HG02763 (cell line): ENCODE measurements at regions not wholly inside any gene's neighbourhood (a gene's known extent, or its start where the extent isn't known, plus 50 kb on each side); places are given as distances from the start of the nearest gene placed in this dataset.

ENCODE experiments used
- ATAC-seq: cut with Tn5 transposase; IDR thresholded peaks from one replicate; pipeline ENCODE4 v1.9.1; 2021; ENCODE audit warnings: mild to moderate bottlenecking, moderate library complexity; ENCODE audit not compliant: unreplicated experiment

- ATAC-seq, result no peak
These were observed 118.4 kb upstream of the HAAO start for GRCh38 chr2:42910645-42911405.

DNA sequence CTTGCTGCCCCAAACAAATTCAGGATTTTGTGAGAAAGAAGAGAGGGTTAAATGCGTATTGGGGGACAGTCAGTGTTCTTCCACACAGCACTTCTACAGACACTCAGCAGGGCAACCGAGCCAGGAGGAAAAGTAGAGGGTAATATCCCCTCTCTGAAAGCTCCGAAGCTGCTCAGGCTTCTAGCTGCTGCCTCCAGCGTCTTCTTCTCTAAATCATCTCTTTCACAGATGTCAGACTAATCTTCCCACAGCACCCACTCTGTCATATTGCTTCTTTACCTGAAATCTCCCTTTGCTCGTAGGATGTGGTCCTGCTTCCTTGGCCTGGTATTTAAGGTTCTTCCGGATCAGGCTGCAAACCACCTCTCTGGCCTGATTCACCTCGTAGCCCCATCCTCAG lies 117.6 kb upstream of the HAAO start:
- no peak for ATAC-seq

DNA sequence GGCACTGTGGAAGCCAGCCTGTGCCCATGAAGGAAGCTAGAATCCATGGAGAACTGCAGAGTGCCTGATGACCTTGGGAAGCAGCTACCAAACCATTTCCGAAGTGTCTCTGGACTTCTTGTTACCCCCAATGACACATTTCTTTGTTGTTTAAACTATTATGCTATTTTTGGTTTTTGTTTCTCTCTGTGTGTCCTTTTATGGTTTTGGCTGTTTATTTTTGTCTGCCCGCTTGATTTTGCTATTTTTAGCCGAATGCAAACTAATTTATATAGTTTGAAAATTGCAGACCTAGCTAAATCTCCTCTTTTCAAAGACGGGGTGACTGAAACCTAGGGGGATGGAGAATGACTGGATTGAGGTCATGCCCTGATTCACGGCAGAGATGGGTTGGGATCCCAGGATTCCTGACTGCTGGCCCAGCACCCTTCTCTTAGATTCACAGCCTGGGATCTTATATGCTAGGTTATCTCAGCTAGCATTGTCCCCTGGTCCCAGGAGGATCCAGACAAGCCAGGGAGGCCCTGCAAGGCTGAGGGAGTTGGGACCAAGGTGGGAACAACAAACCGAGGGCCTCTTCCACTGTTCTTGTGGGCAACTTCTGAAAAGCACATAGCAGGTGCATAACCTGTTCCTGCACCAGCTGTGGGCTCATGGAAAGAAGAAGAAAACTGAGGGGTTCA lies 116.3 kb upstream of the HAAO start:
- no peak for ATAC-seq

DNA sequence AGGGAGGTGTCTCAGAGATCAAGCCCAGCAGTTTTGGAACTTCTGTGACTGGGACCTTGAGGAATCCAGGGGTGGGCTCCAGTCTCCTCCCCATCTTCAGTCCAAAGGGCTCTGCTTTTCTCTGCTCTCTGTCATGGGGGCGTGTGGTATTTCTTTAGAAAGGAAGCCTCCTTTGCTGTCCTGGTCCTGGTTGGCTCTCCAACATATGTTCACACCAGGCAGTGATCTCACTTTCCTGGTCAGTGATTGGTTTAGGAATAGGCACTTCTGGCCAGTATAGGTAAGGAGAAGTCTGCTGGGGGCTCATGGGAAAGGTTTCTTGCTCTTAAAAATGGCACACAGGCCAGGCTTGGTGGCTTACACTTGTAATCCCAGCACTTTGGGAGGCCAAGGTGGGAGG lies 115.5 kb upstream of the HAAO start:
- no peak for ATAC-seq

DNA sequence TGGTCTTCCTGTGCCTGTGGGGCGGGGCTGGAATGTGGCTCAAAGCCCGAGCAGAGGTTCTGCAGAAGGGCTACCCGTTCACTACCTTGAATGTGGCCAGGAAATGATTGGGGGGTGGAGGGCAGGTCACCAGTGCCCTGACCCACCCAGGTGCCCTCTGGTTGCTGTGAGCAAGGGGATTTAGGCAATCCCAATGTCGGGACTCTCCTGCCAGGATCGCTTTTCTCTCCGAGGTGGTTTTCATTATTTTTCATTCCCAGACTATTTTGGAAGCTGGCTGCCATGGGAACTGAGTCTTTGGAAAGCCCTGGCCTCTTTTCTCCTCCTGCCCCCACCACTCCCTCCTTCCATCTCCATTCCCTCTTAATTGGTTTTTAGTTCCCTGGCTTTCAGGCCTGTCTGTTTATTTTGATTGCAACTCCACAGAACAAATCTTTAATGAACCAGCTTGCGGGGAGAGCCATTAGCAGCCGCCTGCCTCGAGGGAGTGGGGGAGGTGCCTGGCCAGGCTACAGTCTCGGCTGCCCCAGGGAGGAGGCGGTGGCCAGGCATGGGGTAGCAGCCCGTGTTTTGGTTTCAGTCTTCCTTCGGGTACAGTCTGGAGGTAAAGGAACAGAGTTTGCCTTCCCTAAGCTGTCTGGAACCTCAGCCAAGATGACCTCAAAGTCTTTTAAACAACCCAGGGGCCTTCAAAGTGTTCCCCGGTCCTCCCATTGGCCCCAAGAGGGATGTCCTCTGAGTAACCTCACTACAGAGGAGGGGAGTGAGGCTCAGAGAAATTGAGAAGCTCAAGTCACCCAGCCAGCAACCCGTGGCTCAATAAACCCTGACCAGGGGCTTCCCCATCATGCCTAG lies 114.4 kb upstream of the HAAO start:
- no peak for ATAC-seq

DNA sequence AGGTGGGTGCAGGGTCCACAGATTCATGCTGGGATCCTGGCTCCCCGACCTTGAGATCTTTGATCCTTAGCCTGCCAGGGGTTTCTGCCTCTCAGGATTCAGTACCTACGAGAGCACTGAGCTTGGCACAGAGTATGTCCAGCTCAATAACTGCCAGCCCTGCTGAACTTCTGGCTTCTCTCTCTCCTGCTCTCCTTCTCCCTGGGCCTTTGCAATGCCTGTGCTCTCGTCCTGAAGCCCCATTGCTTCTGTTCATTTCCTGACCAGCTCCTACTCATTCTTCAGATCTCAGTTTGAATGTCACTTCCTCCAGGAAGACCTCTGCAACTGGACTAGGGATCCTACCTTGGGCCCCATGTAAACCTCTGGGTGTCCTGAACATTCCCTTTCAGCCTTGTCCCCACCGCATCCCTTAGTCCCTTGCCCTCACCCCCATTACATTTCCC lies 113.8 kb upstream of the HAAO start:
- ATAC-seq, result no peak

GRCh38 chr2:42905341-42906110 lies 113.1 kb upstream of the HAAO start:
- ATAC-seq, result no peak

GRCh38 chr2:42904576-42904876 lies 112.1 kb upstream of the HAAO start:
- no peak for ATAC-seq

DNA sequence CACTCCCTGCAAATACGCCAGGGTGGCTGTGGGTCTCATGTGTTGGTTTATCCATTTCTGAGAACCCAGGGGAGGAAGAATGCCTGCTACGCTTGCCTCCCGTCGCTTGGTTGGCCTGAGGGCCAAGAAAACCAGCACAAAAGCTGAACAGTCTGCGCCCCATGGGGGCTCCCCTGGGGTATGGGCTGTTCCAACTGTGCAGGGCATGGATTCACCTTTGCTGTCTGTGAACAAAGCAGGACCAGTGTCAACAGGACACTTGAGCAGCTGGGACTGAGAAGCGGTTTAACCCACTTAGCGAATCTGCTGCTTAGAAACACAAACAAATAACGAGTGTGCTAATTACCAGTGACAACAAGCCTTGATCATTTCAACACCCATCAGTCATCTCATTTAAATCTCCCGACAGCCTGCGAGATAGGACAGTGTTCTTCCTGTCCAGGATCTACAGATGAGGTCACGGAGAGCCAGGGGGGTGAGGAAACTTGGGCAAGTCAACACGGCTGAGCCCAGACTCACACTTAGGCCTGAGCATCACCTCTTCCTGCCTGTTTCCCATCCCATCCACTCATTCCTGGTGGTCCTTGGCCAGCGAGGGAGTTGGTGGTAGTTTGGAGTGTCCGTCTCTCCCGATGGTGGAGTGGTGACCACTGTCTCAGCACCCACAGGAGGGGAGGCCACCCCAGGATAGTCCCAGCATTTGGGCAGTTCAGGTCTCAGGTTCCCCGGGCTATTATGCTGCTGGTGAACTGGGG lies 111.6 kb upstream of the HAAO start:
- ATAC-seq, result no peak

DNA sequence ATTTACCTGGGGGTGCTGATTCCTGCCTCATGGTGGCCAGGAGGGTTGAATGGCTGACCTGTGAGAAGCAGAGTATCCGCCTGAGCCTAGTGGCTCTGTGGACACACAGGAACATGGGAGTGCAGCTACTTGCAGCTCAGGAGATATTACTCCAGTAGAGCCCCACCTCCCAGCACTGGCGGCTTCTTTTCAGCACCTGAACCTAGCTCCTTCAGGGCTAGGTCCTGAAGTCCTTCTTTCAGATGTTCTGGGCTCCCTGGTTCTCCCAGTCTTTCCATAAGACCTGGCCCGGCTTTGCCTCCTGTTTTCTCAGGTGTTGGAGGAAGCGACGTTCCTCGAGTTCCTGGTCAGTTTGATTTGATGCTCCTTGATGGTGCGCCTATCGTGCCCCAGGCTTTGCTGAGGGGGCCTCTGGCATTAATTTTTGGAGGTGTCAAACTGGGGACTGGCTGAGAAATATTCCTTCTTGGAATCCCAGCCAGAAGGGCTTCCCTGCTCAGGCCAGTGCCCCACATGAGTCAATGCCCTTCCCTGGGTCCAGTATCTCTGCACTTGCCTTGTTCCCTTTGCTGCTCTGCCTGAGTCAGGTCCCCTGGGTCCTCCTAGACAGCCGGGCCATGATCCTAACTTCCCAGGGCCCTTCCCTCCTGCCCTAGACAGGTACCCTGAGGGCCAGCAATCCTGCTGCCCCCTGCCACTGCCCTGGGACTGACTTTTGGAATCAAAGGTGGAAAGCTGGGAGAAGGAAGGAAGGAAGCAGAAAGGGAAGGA lies 110.7 kb upstream of the HAAO start:
- no peak for ATAC-seq

DNA sequence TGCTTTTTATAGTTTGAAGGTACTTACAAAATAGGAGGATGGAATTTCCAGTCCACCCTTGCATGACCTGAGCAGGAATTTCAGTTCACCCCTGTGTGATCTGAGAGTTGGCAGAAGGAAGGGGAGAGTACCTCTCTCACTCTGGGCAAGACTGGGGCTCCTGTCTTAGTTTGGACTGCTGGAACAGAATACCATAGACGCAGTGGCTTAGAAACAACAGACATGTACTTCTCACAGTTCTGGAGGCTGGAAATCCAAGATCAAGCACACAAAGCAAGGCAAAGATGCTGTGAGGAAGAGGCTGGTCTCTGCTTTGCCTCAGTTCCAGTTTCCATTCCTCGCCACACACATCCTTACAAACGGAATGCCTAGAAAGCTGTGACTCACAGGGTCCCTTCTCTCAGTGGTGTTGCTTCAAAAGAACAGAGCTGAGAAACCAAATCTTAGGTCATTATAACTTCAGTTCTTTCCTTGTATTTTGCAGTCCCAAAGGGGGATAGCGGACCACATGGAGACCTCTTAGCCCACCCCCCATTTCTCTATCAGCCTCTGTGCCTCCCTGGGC lies 108.8 kb upstream of the HAAO start:
- ATAC-seq, result no peak

DNA sequence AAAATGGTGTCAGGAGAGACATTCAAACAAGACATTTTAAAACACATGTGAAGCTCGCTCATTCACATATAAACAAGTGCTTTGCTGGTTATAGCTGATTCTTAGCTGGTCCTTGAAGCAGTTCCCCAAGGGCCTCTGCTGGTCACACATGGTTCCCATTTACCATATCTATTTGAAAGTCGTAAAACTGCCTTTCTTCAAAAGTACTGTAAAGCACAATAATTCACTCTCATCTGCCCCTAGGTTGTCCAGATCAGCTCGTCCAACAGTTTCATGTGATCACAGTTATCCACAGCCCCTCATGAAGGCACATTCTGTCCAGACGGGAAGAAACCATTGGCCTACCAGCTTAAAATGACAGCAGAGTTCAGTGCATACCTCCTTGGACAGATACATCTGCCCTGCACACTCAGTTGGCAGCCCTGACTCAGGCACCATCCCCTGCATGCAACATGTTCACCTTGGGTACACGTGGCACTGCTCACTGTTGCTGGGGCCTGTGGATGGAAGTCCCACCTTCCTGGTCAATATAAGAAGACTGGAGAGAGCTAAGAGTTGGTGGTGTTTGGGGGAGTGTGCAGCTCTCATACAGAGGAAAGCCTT lies 108.0 kb upstream of the HAAO start:
- ATAC-seq, result no peak

GRCh38 chr2:42897358-42897757 lies 105.0 kb upstream of the HAAO start:
- ATAC-seq, result no peak

GRCh38 chr2:42895791-42896135 lies 103.4 kb upstream of the HAAO start:
- ATAC-seq, result no peak

DNA sequence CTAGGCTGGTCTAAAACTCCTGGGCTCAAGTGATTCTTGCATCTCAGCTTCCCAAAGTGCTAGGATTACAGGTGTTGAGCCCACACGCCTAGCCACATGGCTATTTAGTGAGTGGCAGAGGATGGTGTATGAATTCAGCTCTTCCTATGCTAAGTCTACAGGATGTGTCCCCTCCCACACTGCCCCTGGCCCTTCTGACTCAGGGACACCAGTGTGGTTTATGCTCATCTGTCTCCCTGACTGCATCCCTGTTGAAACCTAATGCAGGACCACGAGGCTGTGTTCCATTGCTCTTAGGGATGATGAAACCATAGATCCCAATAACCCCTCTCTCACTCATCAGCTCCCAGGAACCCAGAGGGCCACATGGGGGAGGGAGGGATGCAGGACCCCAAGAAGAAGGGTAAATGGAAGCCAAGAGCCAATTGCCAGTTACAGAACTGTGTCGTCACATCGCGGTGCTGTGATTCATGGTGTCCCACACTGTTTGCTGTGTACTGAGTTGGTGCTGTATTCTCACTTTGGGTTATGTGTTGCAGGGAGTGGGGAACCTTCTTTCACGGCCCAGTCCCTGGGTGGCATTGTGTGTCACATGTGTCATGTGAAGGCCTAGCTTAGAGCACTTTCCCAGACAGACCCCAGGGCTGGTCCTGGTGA lies 102.9 kb upstream of the HAAO start:
- no peak for ATAC-seq

- no peak for ATAC-seq
These were observed 100.8 kb upstream of the HAAO start for GRCh38 chr2:42893047-42893758.

GRCh38 chr2:42890791-42891355 lies 98.5 kb upstream of the HAAO start:
- no peak for ATAC-seq
